Endodermal cell (in vitro differentiated cells): ENCODE measurements at regions not wholly inside any gene's neighbourhood (a gene's known extent, or its start where the extent isn't known, plus 50 kb on each side); places are given as distances from the start of the nearest gene placed in this dataset.

Source experiments
- DNase-seq: peaks from one replicate; pipeline ENCODE4 v3.0.0-alpha.2; 2017
- H3K27ac ChIP-seq: 2 replicates; pipeline ENCODE4 v1.5.1; 2013; ENCODE audit warnings: mild to moderate bottlenecking, low read depth, low read length, moderate library complexity
- H3K27me3 ChIP-seq: 2 replicates; pipeline ENCODE4 v1.6.1; 2013; ENCODE audit warnings: mild to moderate bottlenecking, low read length, moderate library complexity; ENCODE audit not compliant: insufficient read depth, control insufficient read depth, poor library complexity, severe bottlenecking
- H3K36me3 ChIP-seq: 2 replicates; pipeline ENCODE4 v1.7.0; 2013; ENCODE audit warnings: mild to moderate bottlenecking, low read length, moderate library complexity; ENCODE audit not compliant: control insufficient read depth, insufficient read depth
- H3K4me1 ChIP-seq: one replicate; pipeline ENCODE4 v1.7.0; 2013; ENCODE audit warnings: low read length; ENCODE audit not compliant: control insufficient read depth, insufficient read depth
- H3K4me3 ChIP-seq: 2 replicates; pipeline ENCODE4 v1.5.1; 2013; ENCODE audit warnings: mild to moderate bottlenecking, low read length, moderate library complexity
- H3K9ac ChIP-seq: 2 replicates; pipeline ENCODE4 v1.6.1; 2013; ENCODE audit warnings: mild to moderate bottlenecking, low read length, moderate library complexity; ENCODE audit not compliant: poor library complexity, severe bottlenecking; ENCODE audit errors: extremely low read depth
- H3K9me3 ChIP-seq: 2 replicates; pipeline ENCODE4 v1.6.1; 2013; ENCODE audit warnings: mild to moderate bottlenecking, low read length, moderate library complexity; ENCODE audit not compliant: control insufficient read depth
- H3K27ac Mint-ChIP-seq: 2 replicates; pipeline ENCODE4 v1.8.0; 2020; ENCODE audit warnings: mixed read lengths
- H3K27me3 Mint-ChIP-seq: 2 replicates; pipeline ENCODE4 v1.8.0; 2021; ENCODE audit warnings: mild to moderate bottlenecking, mixed read lengths; ENCODE audit not compliant: insufficient read depth
- H3K36me3 Mint-ChIP-seq: 2 replicates; pipeline ENCODE4 v1.8.0; 2020; ENCODE audit warnings: low read depth, mixed read lengths
- H3K4me1 Mint-ChIP-seq: 2 replicates; pipeline ENCODE4 v1.8.0; 2020; ENCODE audit warnings: mixed read lengths
- H3K4me3 Mint-ChIP-seq: 2 replicates; pipeline ENCODE4 v1.8.0; 2020; ENCODE audit warnings: mild to moderate bottlenecking, moderate library complexity, mixed read lengths
- H3K9me3 Mint-ChIP-seq: 2 replicates; pipeline ENCODE4 v1.8.0; 2020; ENCODE audit warnings: mild to moderate bottlenecking, mixed read lengths
- WGBS, 2 experiments: methylation state at CpG; one replicate each; pipeline versions ENCODE4 v1.1.5 to v1.1.7; 2013; ENCODE audit warnings: missing lambda C conversion rate in 2 of 2, mixed read lengths in 1 of 2; ENCODE audit not compliant: insufficient coverage in 1 of 2, insufficient read length in 1 of 2; 5-methylcytosine and 5-hydroxymethylcytosine counted together
- TF ChIP-seq, protein P1 (sequence below): fragments of 200-600 bp; sonication (generic); conservative IDR thresholded peaks from 2 replicates; pipeline ENCODE4 v1.5.0; 2021; ENCODE audit warnings: antibody characterized with exemption, mild to moderate bottlenecking

DNA sequence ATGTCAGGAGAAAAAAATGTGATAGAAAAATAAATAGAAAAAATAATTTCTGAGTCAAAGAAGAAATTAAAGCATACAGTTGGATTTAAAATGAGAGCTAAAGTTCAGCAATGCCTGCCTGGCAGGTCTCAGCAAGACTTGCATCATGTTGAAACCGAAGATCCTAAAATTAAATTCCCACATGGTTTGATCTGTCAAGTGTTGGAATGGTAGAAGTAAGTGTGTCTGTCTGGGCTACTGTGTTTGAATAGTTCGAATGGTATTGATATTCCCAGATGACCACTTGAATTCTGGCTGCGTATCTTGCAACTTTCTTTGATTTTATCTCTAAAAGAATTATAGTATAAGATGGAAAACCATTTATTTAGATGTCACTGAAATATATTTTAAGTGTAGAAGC, 1349.6 kb downstream of the EPHA7 start:
- Histone ChIP-seq H3K9ac (no peak overlapping the region), H3K27me3 (no peaks in the 10 kb centered on the region), H3K4me1 (no peaks in the 10 kb centered on the region), H3K9me3 (no peaks in the 10 kb centered on the region), H3K27ac (no peak overlapping the region), H3K36me3 (no peaks in the 10 kb centered on the region), H3K4me3 (no peak overlapping the region)
- no peak for DNase-seq
- no peaks in the 10 kb centered on the region for H3K27me3 Mint-ChIP-seq
- H3K27ac Mint-ChIP-seq, result no peak overlapping the region
- TF ChIP-seq, protein P1, sequence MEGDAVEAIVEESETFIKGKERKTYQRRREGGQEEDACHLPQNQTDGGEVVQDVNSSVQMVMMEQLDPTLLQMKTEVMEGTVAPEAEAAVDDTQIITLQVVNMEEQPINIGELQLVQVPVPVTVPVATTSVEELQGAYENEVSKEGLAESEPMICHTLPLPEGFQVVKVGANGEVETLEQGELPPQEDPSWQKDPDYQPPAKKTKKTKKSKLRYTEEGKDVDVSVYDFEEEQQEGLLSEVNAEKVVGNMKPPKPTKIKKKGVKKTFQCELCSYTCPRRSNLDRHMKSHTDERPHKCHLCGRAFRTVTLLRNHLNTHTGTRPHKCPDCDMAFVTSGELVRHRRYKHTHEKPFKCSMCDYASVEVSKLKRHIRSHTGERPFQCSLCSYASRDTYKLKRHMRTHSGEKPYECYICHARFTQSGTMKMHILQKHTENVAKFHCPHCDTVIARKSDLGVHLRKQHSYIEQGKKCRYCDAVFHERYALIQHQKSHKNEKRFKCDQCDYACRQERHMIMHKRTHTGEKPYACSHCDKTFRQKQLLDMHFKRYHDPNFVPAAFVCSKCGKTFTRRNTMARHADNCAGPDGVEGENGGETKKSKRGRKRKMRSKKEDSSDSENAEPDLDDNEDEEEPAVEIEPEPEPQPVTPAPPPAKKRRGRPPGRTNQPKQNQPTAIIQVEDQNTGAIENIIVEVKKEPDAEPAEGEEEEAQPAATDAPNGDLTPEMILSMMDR, result no peak
- H3K4me3 Mint-ChIP-seq, result no peak overlapping the region
- no peaks in the 10 kb centered on the region for H3K4me1 Mint-ChIP-seq
- no peaks in the 10 kb centered on the region for H3K9me3 Mint-ChIP-seq
- WGBS, 2 experiments, result 89 to 100% methylated on average over 1 to 3 of the region's 3 CpGs
- no peaks in the 10 kb centered on the region for H3K36me3 Mint-ChIP-seq

DNA sequence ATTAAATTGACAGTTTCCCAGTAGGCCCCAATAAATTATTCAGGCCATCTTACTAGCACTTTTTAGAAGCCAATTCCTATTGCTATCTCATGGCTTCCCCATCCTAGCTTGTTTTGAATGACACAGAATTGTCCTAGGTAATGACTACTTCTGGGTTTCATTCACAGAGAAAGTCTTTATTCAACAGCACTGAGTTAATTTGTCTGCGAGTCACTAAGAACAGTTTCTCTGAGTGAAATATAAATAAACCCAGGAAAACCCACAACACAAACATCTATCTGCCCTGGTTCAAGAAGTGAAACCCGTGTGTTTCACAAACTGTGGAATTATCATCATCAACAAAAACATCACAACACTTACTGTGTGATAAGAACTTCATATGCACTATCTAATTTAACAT, 1366.8 kb downstream of the EPHA7 start:
- H3K4me3 ChIP-seq, result no peak overlapping the region
- Mint-ChIP-seq H3K36me3 (no peaks in the 10 kb centered on the region), H3K27ac (no peak overlapping the region), H3K27me3 (no peaks in the 10 kb centered on the region), H3K4me3 (no peak overlapping the region), H3K9me3 (no peaks in the 10 kb centered on the region), H3K4me1 (peaks cover 3% of the 10 kb centered on the region)
- WGBS, 2 experiments, result 91% methylated on average over 2 of the region's 2 CpGs; no CpG with 5 or more reads in 1 of the 2 experiments
- H3K27ac ChIP-seq, result no peak overlapping the region
- no peaks in the 10 kb centered on the region for H3K27me3 ChIP-seq
- no peaks in the 10 kb centered on the region for H3K4me1 ChIP-seq
- H3K9me3 ChIP-seq, result no peaks in the 10 kb centered on the region
- DNase-seq, result no peak
- TF ChIP-seq, protein P1, result no peak
- no peak overlapping the region for H3K9ac ChIP-seq
- no peaks in the 10 kb centered on the region for H3K36me3 ChIP-seq

DNA sequence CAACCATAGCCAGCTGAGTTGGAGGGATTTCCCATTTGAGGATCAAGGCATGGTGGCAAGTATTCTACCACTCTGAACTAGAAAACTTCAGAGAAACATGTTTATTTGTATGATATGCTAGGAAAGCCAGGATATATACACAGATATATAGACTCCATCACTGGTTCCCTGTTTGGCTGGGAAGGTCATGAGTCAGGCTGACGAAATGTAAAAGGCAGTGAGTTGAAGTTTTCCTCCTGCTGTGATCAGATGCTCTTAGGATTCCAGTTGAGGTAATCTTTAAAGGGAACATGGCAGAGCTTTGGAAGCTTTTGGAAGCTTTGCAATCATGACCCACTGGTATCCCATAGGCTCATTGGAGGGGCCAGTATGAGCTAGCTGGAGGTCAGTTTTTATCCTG, 1369.1 kb downstream of the EPHA7 start:
- Mint-ChIP-seq H3K27ac (no peak overlapping the region), H3K4me3 (no peak overlapping the region), H3K27me3 (no peaks in the 10 kb centered on the region), H3K4me1 (peaks cover 3% of the 10 kb centered on the region), H3K9me3 (no peaks in the 10 kb centered on the region), H3K36me3 (no peaks in the 10 kb centered on the region)
- TF ChIP-seq, protein P1, result no peak
- Histone ChIP-seq H3K9ac (no peak overlapping the region), H3K4me1 (no peaks in the 10 kb centered on the region), H3K36me3 (no peaks in the 10 kb centered on the region), H3K27me3 (no peaks in the 10 kb centered on the region), H3K9me3 (no peaks in the 10 kb centered on the region), H3K4me3 (no peak overlapping the region), H3K27ac (no peak overlapping the region)
- DNase-seq, result no peak
- WGBS, 2 experiments, result 14 to 26% methylated on average over 1 of the region's 1 CpG
